OCI-LY7 (cell line): ENCODE measurements at regions not wholly inside any gene's neighbourhood (a gene's known extent, or its start where the extent isn't known, plus 50 kb on each side); places are given as distances from the start of the nearest gene placed in this dataset.

ENCODE experiments used
- BruUV-seq: library from RNA; stranded (reverse); fragments of 400-500 nt; replicated peaks from 2 replicates; lab custom pipeline; 2021; lab: Mats Ljungman, UMichigan
- CTCF ChIA-PET: fragments of 300-600 bp; sonication (Branson Sonifier 250); formaldehyde crosslinking; loops from one replicate; lab custom pipeline; 2022; ENCODE audit warnings: antibody characterized with exemption; ENCODE audit not compliant: unreplicated experiment; lab: Charles Lee
- POLR2A ChIA-PET: fragments of 300-600 bp; sonication (Branson Sonifier 250); formaldehyde crosslinking; loops from one replicate; lab custom pipeline; 2022; ENCODE audit warnings: antibody characterized with exemption; lab: Charles Lee
- DNase-seq: peaks from one replicate; pipeline ENCODE4 v3.0.0-alpha.2; 2015; ENCODE audit warnings: low spot score
- H2AFZ ChIP-seq: fragments of 200-600 bp; sonication (generic), shearing (Covaris generic); 2 replicates; pipeline ENCODE4 v1.6.1; 2014; ENCODE audit warnings: mild to moderate bottlenecking, antibody characterized with exemption, low read length, moderate library complexity
- H3K27ac ChIP-seq: fragments of 200-600 bp; sonication (generic); 2 replicates; pipeline ENCODE4 v1.5.1; 2014; ENCODE audit warnings: mixed run types, low read depth, mild to moderate bottlenecking, moderate library complexity, low read length, inconsistent platforms; ENCODE audit not compliant: poor library complexity, severe bottlenecking
- H3K36me3 ChIP-seq: fragments of 200-600 bp; sonication (generic); 2 replicates; pipeline ENCODE4 v1.6.1; 2014; ENCODE audit warnings: mild to moderate bottlenecking, antibody characterized with exemption, low read length, moderate library complexity, mixed read lengths; ENCODE audit not compliant: insufficient read depth
- H3K4me1 ChIP-seq: fragments of 200-600 bp; sonication (generic); 2 replicates; pipeline ENCODE4 v1.5.1; 2014; ENCODE audit warnings: mild to moderate bottlenecking, low read length; ENCODE audit not compliant: insufficient read depth, poor library complexity, severe bottlenecking
- H3K4me2 ChIP-seq: fragments of 200-600 bp; sonication (generic); 2 replicates; pipeline ENCODE4 v1.6.1; 2014; ENCODE audit warnings: mild to moderate bottlenecking, low read length
- H3K4me3 ChIP-seq: fragments of 200-600 bp; sonication (generic); 2 replicates; pipeline ENCODE4 v1.5.1; 2014; ENCODE audit warnings: mild to moderate bottlenecking, low read depth, low read length; ENCODE audit not compliant: poor library complexity, severe bottlenecking
- H3K79me2 ChIP-seq: fragments of 200-600 bp; sonication (generic); 2 replicates; pipeline ENCODE4 v1.6.1; 2016; ENCODE audit warnings: low read depth, mild to moderate bottlenecking, low read length, moderate library complexity, mixed read lengths; ENCODE audit not compliant: insufficient read depth
- H3K9me2 ChIP-seq: fragments of 200-600 bp; sonication (generic); 2 replicates; pipeline ENCODE4 v1.6.1; 2016; ENCODE audit warnings: mild to moderate bottlenecking, low read length, mixed read lengths; ENCODE audit not compliant: insufficient read depth
- H3K9me3 ChIP-seq: fragments of 200-600 bp; sonication (generic); 2 replicates; pipeline ENCODE4 v1.6.1; 2014; ENCODE audit warnings: mild to moderate bottlenecking, mixed run types, low read length, mixed read lengths
- H4K20me1 ChIP-seq: fragments of 200-600 bp; sonication (generic); 2 replicates; pipeline ENCODE4 v1.6.1; 2014; ENCODE audit warnings: mild to moderate bottlenecking, antibody characterized with exemption, low read length, moderate library complexity, mixed read lengths; ENCODE audit not compliant: insufficient read depth
- EZH2phosphoT487 ChIP-seq: fragments of 200-600 bp; sonication (generic); IDR thresholded peaks from 2 replicates; pipeline ENCODE4 v1.6.1; 2018; ENCODE audit warnings: low read depth, borderline replicate concordance, mild to moderate bottlenecking, mixed run types, antibody characterized with exemption, low read length, moderate library complexity, mixed read lengths
- intact Hi-C: fragments of 100-400 bp; cut with micrococcal nuclease; formaldehyde crosslinking; loops from one replicate; pipeline ENCODE4 v1.10.0; 2022; ENCODE audit not compliant: unreplicated experiment
- TF ChIP-seq, protein P1 (sequence below): fragments of 200-600 bp; sonication (generic); conservative IDR thresholded peaks from 2 replicates; pipeline ENCODE4 v1.5.1; 2014; ENCODE audit warnings: mild to moderate bottlenecking, antibody characterized with exemption, low read length, moderate library complexity, mixed read lengths

DNA sequence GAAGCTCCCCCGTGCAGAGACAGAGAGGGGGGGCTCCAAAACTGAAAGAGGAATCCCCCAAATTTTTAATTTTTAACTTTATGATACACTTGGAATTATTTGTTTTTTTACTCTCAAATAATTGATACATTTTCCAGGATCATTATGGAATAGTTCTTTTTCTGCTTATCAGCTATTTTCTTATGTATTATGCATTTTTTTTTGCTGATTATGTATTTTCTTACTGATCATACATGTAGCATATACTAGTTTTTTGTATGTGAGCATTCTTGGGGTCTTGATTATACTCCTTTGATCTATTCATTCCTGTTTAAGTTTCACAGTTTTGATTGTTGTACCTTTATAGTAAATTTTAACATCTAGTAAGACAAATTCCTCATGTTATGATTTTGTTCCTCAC lies 55.5 kb upstream of the LDHB start:
- no TSS peak for BruUV-seq
- no peaks in the 10 kb centered on the region for H3K36me3 ChIP-seq
- H3K9me2 ChIP-seq = no peaks in the 10 kb centered on the region
- no peaks in the 10 kb centered on the region for H3K79me2 ChIP-seq
- no peak overlapping the region for H3K4me3 ChIP-seq
- no peak for DNase-seq
- intact Hi-C loops = no loop called here
- no peak for TF ChIP-seq EZH2phosphoT487
- TF ChIP-seq, protein P1, sequence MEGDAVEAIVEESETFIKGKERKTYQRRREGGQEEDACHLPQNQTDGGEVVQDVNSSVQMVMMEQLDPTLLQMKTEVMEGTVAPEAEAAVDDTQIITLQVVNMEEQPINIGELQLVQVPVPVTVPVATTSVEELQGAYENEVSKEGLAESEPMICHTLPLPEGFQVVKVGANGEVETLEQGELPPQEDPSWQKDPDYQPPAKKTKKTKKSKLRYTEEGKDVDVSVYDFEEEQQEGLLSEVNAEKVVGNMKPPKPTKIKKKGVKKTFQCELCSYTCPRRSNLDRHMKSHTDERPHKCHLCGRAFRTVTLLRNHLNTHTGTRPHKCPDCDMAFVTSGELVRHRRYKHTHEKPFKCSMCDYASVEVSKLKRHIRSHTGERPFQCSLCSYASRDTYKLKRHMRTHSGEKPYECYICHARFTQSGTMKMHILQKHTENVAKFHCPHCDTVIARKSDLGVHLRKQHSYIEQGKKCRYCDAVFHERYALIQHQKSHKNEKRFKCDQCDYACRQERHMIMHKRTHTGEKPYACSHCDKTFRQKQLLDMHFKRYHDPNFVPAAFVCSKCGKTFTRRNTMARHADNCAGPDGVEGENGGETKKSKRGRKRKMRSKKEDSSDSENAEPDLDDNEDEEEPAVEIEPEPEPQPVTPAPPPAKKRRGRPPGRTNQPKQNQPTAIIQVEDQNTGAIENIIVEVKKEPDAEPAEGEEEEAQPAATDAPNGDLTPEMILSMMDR = no peak
- H4K20me1 ChIP-seq = no peaks in the 10 kb centered on the region
- H3K9me3 ChIP-seq = no peaks in the 10 kb centered on the region
- H3K4me1 ChIP-seq = no peaks in the 10 kb centered on the region
- no peak overlapping the region for H3K27ac ChIP-seq
- ChIA-PET POLR2A (no interaction called here), CTCF (no interaction called here)
- H3K4me2 ChIP-seq = no peak overlapping the region
- no peak overlapping the region for H2AFZ ChIP-seq

DNA sequence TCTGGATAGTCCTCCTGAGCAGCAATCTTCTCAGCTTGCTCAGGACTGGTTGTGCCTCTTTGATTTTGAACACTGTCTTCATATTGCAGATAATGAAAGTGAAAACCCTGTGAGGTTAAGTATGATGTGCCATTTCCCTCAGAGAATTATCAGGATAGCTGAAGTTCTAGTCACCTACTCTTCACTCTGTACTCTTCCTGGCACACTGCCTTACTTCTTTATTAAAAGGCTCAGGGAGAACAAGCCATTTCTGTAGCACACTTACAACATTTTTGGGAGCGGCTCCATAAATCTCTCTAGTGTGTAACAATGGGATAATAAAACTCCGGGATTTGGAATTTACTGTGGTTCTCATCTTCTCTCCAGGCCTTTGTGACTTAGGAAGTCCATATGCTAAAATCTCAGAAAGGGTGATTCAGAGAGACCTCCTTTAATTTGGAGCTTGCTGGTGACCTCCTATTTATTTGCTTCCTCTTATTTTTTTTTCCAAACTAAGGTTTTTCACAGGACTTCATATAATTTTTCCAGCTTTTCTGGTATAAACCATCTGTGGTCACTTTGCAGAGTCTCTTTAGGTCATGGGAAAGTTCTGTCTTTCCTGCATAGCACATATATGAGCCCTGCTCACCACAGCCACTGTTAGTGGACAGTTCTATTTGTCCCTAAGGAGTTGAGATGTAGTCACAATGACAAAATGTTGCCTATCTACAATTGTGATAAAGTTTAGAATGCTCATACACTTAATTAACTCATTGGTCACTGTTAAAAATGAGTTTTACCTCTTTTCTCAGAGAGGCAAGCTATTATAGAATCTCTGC lies 53.5 kb upstream of the LDHB start:
- CTCF ChIA-PET = no interaction called here
- Histone ChIP-seq H3K4me1 (no peaks in the 10 kb centered on the region), H2AFZ (no peak overlapping the region), H3K4me3 (no peak overlapping the region), H3K9me3 (no peaks in the 10 kb centered on the region), H3K79me2 (no peaks in the 10 kb centered on the region), H4K20me1 (no peaks in the 10 kb centered on the region), H3K4me2 (no peak overlapping the region), H3K27ac (no peak overlapping the region), H3K9me2 (no peaks in the 10 kb centered on the region), H3K36me3 (no peaks in the 10 kb centered on the region)
- no peak for TF ChIP-seq EZH2phosphoT487
- TF ChIP-seq, protein P1 = no peak
- no peak for DNase-seq
- intact Hi-C loops = no loop called here
- POLR2A ChIA-PET = interaction anchor here (0.6 kb wide), 1 partner anchor 11 kb away, joined by 3 read pairs; no protein-coding TSS in a partner anchor
- BruUV-seq = no TSS peak
